HL-60 (cell line): ENCODE measurements at regions not wholly inside any gene's neighbourhood (a gene's known extent, or its start where the extent isn't known, plus 50 kb on each side); places are given as distances from the start of the nearest gene placed in this dataset.

ENCODE experiments used
- GABPA ChIP-seq: IDR thresholded peaks from 2 replicates; pipeline ENCODE4 v1.6.1; 2012; ENCODE audit warnings: low read depth
- POLR2AphosphoS5 ChIP-seq: IDR thresholded peaks from 2 replicates; pipeline ENCODE4 v1.6.1; 2012; ENCODE audit warnings: low read depth
- TF ChIP-seq, protein P1 (sequence below): IDR thresholded peaks from one replicate; pipeline ENCODE4 v1.5.1; 2011; ENCODE audit warnings: low read length, control low read depth, inconsistent platforms; ENCODE audit not compliant: insufficient read depth

- TF ChIP-seq, protein P1, sequence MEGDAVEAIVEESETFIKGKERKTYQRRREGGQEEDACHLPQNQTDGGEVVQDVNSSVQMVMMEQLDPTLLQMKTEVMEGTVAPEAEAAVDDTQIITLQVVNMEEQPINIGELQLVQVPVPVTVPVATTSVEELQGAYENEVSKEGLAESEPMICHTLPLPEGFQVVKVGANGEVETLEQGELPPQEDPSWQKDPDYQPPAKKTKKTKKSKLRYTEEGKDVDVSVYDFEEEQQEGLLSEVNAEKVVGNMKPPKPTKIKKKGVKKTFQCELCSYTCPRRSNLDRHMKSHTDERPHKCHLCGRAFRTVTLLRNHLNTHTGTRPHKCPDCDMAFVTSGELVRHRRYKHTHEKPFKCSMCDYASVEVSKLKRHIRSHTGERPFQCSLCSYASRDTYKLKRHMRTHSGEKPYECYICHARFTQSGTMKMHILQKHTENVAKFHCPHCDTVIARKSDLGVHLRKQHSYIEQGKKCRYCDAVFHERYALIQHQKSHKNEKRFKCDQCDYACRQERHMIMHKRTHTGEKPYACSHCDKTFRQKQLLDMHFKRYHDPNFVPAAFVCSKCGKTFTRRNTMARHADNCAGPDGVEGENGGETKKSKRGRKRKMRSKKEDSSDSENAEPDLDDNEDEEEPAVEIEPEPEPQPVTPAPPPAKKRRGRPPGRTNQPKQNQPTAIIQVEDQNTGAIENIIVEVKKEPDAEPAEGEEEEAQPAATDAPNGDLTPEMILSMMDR = no peak
- TF ChIP-seq GABPA = no peak
- TF ChIP-seq POLR2AphosphoS5 = no peak
These were observed 115.9 kb downstream of the OMA1 start for GRCh38 chr1:58430421-58431275.
